Fibroblast of mammary gland (primary cell): ENCODE measurements at regions not wholly inside any gene's neighbourhood (a gene's known extent, or its start where the extent isn't known, plus 50 kb on each side); places are given as distances from the start of the nearest gene placed in this dataset.

ENCODE experiments used
- DNase-seq: peaks from one replicate; pipeline ENCODE4 v3.0.0-alpha.2; 2010; ENCODE audit warnings: low read depth
- H3K4me3 ChIP-seq: 2 replicates; pipeline ENCODE4 v1.5.1; 2011; ENCODE audit warnings: low read depth, mild to moderate bottlenecking, low read length, moderate library complexity; ENCODE audit not compliant: control insufficient read depth
- CTCF ChIP-seq: conservative IDR thresholded peaks from 2 replicates; pipeline ENCODE4 v1.5.1; 2011; ENCODE audit warnings: low read depth, low read length, inconsistent platforms; ENCODE audit not compliant: control insufficient read depth, insufficient read depth

- no peak for TF ChIP-seq CTCF
- no peak for DNase-seq
- no peak overlapping the region for H3K4me3 ChIP-seq
These were observed 122.3 kb downstream of the QRSL1 start for GRCh38 chr6:106751501-106752252.

DNA sequence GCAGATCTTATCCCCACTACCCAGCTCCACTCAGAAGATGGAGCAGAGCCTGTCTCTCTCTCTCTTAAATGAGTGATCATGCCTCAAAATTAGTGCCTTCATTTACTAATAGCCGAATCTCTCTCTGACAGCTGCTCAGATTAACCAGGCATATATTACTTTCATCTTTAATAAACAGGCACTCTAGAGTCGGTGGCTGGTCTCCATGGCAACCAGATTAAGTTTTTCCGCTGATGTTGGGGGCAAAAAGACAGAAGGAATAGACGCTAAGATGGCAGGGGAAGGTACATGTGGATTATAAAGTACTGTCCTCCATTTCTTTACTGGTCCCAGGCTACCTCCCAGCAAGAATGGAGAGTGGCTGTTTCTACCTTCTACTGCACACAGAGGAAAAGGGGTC lies 121.6 kb downstream of the QRSL1 start:
- no peak for TF ChIP-seq CTCF
- no peak for DNase-seq
- H3K4me3 ChIP-seq = no peak overlapping the region

- TF ChIP-seq CTCF = no peak
- no peak for DNase-seq
- H3K4me3 ChIP-seq = no peak overlapping the region
These were observed 121.0 kb downstream of the QRSL1 start for GRCh38 chr6:106750142-106750918.

GRCh38 chr6:106749609-106750008 lies 120.2 kb downstream of the QRSL1 start:
- no peak for TF ChIP-seq CTCF
- DNase-seq = no peak
- no peak overlapping the region for H3K4me3 ChIP-seq

GRCh38 chr6:106748547-106749207 lies 119.3 kb downstream of the QRSL1 start:
- no peak for TF ChIP-seq CTCF
- H3K4me3 ChIP-seq = no peak overlapping the region
- no peak for DNase-seq

DNA sequence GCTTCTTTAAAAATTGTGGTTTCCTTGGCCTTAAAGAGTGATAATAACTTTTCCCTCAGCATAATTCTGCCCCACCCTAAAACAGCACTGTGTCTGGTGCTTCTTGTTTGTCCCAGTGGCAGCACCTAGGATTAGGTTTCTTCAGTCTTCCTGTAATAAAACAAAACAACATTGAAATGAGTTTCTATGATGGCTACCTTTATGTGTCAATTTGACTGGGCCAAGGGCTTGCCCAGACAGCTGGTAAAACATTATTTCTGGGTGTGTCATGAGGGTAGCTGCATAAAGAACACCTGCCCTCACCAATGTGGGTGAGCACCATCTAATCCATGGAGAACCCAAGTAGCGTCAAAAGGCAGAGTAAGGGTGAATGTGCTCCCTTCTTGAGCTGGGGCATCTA lies 117.8 kb downstream of the QRSL1 start:
- DNase-seq = no peak
- no peak for TF ChIP-seq CTCF
- H3K4me3 ChIP-seq = no peak overlapping the region
